Caco-2 (cell line): ENCODE measurements at regions not wholly inside any gene's neighbourhood (a gene's known extent, or its start where the extent isn't known, plus 50 kb on each side); places are given as distances from the start of the nearest gene placed in this dataset.

Source experiments
- BruUV-seq: library from RNA; stranded (reverse); fragments of 400-500 nt; replicated peaks from 2 replicates; lab custom pipeline; 2021; lab: Mats Ljungman, UMichigan
- CTCF ChIA-PET: fragments of 300-600 bp; sonication (Branson Sonifier 250); formaldehyde crosslinking; loops from one replicate; lab custom pipeline; 2022; ENCODE audit warnings: antibody characterized with exemption; lab: Charles Lee
- POLR2A ChIA-PET: fragments of 300-600 bp; sonication (Branson Sonifier 250); formaldehyde crosslinking; loops from one replicate; lab custom pipeline; 2022; ENCODE audit warnings: antibody characterized with exemption; lab: Charles Lee
- DNase-seq, 2 experiments: peaks; one replicate each; pipeline versions ENCODE4 v3.0.0 to v3.0.0-alpha.2; 2020 to 2022
- H3K27me3 ChIP-seq: replicated peaks from 2 replicates; pipeline ENCODE4 v1.6.0; 2011; ENCODE audit warnings: low read length; ENCODE audit not compliant: control insufficient read depth, insufficient read depth
- H3K36me3 ChIP-seq: 2 replicates; pipeline ENCODE4 v1.5.1; 2011; ENCODE audit warnings: low read length; ENCODE audit not compliant: control insufficient read depth, insufficient read depth
- H3K4me1 ChIP-seq: fragments of 250-450 bp; sonication (Bioruptor Pico); 2 replicates; pipeline ENCODE4 v1.5.1; 2020; ENCODE audit warnings: mild to moderate bottlenecking
- H3K4me3 ChIP-seq: 2 replicates; pipeline ENCODE4 v1.5.1; 2011; ENCODE audit warnings: low read depth, mild to moderate bottlenecking, control low read depth, low read length
- H3K9me3 ChIP-seq: fragments of 250-450 bp; sonication (Bioruptor Pico); 2 replicates; pipeline ENCODE4 v1.5.1; 2020; ENCODE audit warnings: mild to moderate bottlenecking, moderate library complexity
- H3K27ac Mint-ChIP-seq: one replicate; pipeline ENCODE4 v1.8.0; 2022; ENCODE audit warnings: mixed read lengths; ENCODE audit not compliant: unreplicated experiment
- H3K27me3 Mint-ChIP-seq: one replicate; pipeline ENCODE4 v1.8.0; 2022; ENCODE audit warnings: mixed read lengths; ENCODE audit not compliant: insufficient read depth, unreplicated experiment
- H3K36me3 Mint-ChIP-seq: one replicate; pipeline ENCODE4 v1.8.0; 2022; ENCODE audit warnings: mild to moderate bottlenecking, mixed read lengths; ENCODE audit not compliant: insufficient read depth, unreplicated experiment
- H3K4me1 Mint-ChIP-seq: one replicate; pipeline ENCODE4 v1.8.0; 2022; ENCODE audit warnings: low read depth, mixed read lengths; ENCODE audit not compliant: unreplicated experiment
- H3K4me3 Mint-ChIP-seq: one replicate; pipeline ENCODE4 v1.8.0; 2022; ENCODE audit warnings: mild to moderate bottlenecking, moderate library complexity, mixed read lengths; ENCODE audit not compliant: unreplicated experiment
- H3K9me3 Mint-ChIP-seq: one replicate; pipeline ENCODE4 v1.8.0; 2022; ENCODE audit warnings: mixed read lengths; ENCODE audit not compliant: unreplicated experiment
- CTCF ChIP-seq, 2 experiments: fragments of 200-600 bp in 1 of 2; IDR thresholded peaks; 1 replicate in 1 of 2; 2 replicates in 1 of 2; pipeline versions ENCODE4 v1.5.1 to v1.8.0; 2011 to 2022; ENCODE audit warnings: antibody characterized with exemption in 1 of 2, control low read depth in 1 of 2, inconsistent platforms in 1 of 2, low read depth in 1 of 2, low read length in 1 of 2, mild to moderate bottlenecking in 1 of 2, moderate library complexity in 1 of 2; ENCODE audit not compliant: insufficient read depth in 1 of 2, severe bottlenecking in 1 of 2, unreplicated experiment in 1 of 2
- intact Hi-C: fragments of 100-400 bp; cut with micrococcal nuclease; formaldehyde crosslinking; loops from one replicate; pipeline ENCODE4 v1.10.0; 2022; ENCODE audit not compliant: unreplicated experiment

GRCh38 chr2:5791371-5791770, 99.2 kb downstream of the SOX11 start:
- intact Hi-C loops: no loop called here
- Mint-ChIP-seq H3K9me3 (peaks cover 8% of the 10 kb centered on the region), H3K4me3 (no peak overlapping the region), H3K36me3 (no peaks in the 10 kb centered on the region), H3K4me1 (peaks cover 6% of the 10 kb centered on the region), H3K27ac (no peak overlapping the region), H3K27me3 (no peaks in the 10 kb centered on the region)
- Histone ChIP-seq H3K4me1 (no peaks in the 10 kb centered on the region), H3K4me3 (no peak overlapping the region), H3K36me3 (no peaks in the 10 kb centered on the region), H3K27me3 (no peaks in the 10 kb centered on the region), H3K9me3 (peaks cover 7% of the 10 kb centered on the region)
- BruUV-seq: no TSS peak
- no peak for DNase-seq
- POLR2A ChIA-PET: no interaction called here
- no peak for TF ChIP-seq CTCF (IDR thresholded peaks at IDR 0.05; ENCODE audit: insufficient read depth in 1 of 2, low read depth in 1 of 2, low read length in 1 of 2, severe bottlenecking in 1 of 2, unreplicated experiment in 1 of 2)
- CTCF ChIA-PET: no interaction called here

GRCh38 chr2:5794012-5794411, 101.8 kb downstream of the SOX11 start:
- no TSS peak for BruUV-seq
- no peak overlapping the region for H3K4me3 Mint-ChIP-seq
- H3K4me1 Mint-ChIP-seq: peaks cover 6% of the 10 kb centered on the region
- no peaks in the 10 kb centered on the region for H3K27me3 Mint-ChIP-seq
- H3K9me3 Mint-ChIP-seq: no peaks in the 10 kb centered on the region
- peaks cover 3% of the 10 kb centered on the region; the same call in 1 of the 2 replicates for H3K9me3 ChIP-seq
- no peaks in the 10 kb centered on the region for H3K36me3 Mint-ChIP-seq
- peak in 1 of 2 experiments; percentile 47 for DNase-seq
- ChIA-PET CTCF (no interaction called here), POLR2A (no interaction called here)
- no peak for TF ChIP-seq CTCF (IDR thresholded peaks at IDR 0.05; ENCODE audit: insufficient read depth in 1 of 2, low read depth in 1 of 2, low read length in 1 of 2, severe bottlenecking in 1 of 2, unreplicated experiment in 1 of 2)
- no peak overlapping the region for H3K4me3 ChIP-seq
- no peaks in the 10 kb centered on the region for H3K4me1 ChIP-seq
- H3K36me3 ChIP-seq: no peaks in the 10 kb centered on the region
- H3K27ac Mint-ChIP-seq: no peak overlapping the region
- intact Hi-C loops: no loop called here
- H3K27me3 ChIP-seq: no peaks in the 10 kb centered on the region

- Mint-ChIP-seq H3K4me3 (no peak overlapping the region), H3K27ac (no peak overlapping the region), H3K4me1 (peaks cover 11% of the 10 kb centered on the region), H3K9me3 (peaks cover 25% of the 10 kb centered on the region), H3K36me3 (no peaks in the 10 kb centered on the region), H3K27me3 (no peaks in the 10 kb centered on the region)
- H3K36me3 ChIP-seq: no peaks in the 10 kb centered on the region
- no peak overlapping the region for H3K4me3 ChIP-seq
- DNase-seq: no peak
- no TSS peak for BruUV-seq
- H3K4me1 ChIP-seq: no peaks in the 10 kb centered on the region
- TF ChIP-seq CTCF (IDR thresholded peaks at IDR 0.05; ENCODE audit: insufficient read depth in 1 of 2, low read depth in 1 of 2, low read length in 1 of 2, severe bottlenecking in 1 of 2, unreplicated experiment in 1 of 2): no peak
- H3K9me3 ChIP-seq: peaks cover 7% of the 10 kb centered on the region; the same call in 1 of the 2 replicates
- intact Hi-C loops: no loop called here
- ChIA-PET CTCF (no interaction called here), POLR2A (no interaction called here)
- no peaks in the 10 kb centered on the region for H3K27me3 ChIP-seq
These were observed 105.9 kb downstream of the SOX11 start for GRCh38 chr2:5798084-5798483.
